AG08395 (cell line): ENCODE measurements at regions not wholly inside any gene's neighbourhood (a gene's known extent, or its start where the extent isn't known, plus 50 kb on each side); places are given as distances from the start of the nearest gene placed in this dataset.
"Not testable (repeated sequence)": the region's sequence is repeated elsewhere in the genome, so short reads cannot be mapped to it uniquely, and the experiment has no call there.

ENCODE experiments used
- DNase-seq: peaks from one replicate; pipeline ENCODE4 v3.0.0; 2012; ENCODE audit warnings: mixed read lengths, low spot score

- DNase-seq = not testable (repeated sequence)
These were observed 85.6 kb upstream of the CRYM start for GRCh38 chr16:21363550-21364223.

DNA sequence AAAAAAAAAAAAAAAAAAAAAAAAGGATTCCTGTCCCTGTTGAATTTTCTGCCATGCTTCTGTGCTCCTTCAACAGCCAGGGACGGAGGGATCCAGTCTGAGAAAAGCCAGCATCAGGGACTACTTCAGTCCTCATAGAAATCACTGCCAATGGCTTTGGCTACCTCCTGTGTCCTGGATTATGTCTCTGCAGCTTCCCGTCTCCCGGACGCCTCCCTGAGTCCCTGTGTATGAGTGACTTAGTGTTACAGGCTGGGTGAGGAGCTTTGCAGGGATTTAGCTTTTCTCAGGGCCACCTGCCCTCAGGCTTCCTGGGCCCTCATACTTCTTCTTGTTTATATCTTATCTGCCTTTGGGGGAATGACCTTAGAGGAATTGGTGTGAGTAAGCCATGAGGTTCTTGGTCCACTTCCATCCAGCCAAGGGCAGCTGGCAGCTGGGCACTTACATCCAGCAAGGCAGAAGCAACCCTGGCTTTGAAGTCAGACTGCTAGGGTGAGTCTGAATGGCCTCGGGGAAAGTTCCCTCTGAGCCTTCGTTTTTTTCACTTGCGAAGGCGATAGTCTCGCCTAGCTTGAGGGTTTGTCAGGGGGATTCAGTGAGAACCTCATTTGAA is 83.6 kb upstream of the CRYM start:
- peak; percentile 10 for DNase-seq

- DNase-seq = not testable (repeated sequence)
These were observed 83.0 kb upstream of the CRYM start for GRCh38 chr16:21361045-21361444.

DNA sequence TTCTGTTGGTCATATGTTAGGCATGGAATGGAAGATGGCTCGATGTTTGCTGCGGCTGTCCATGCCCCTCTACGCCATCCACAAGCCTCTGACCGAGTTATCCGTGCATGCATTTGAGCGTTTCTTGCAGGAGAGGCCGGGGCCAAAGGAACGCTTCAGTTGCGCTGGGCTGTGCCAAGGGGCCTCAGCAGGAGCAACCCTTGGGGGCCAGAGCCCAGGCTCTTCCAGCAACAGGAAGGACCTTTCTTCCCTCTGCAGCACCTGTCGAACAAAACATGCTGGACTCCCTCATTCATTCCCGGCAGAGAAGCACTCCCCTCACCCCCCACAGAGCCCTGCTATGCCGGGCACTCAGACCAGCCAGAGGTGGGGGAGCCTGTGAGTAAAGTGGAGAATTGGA is 81.4 kb upstream of the CRYM start:
- DNase-seq = not testable (repeated sequence)

DNA sequence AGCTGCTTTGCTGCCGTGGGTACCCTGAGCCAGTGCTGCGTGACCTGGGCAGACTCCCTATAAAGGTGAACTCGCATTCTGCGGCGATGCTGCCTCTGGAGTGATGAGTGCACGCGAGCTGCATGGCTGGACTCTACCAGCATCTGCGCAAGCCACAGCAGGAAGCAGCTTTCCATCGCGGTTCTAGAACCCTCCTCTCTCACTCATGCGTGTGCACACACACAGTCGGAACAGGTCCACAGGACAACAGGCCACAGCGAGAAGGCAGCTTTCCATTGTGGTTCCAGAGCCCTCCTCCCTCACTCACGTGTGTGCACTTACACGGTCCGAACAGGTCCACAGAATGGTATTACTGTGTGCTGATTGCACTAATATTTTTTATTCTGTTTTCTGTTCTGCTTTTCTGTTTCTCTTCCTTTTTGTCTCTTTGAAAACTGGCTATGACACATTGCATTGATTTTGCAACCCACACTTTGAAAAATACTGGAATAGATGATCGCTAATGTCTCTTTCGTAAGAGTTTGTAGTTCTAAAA is 80.2 kb upstream of the CRYM start:
- not testable (repeated sequence) for DNase-seq

DNA sequence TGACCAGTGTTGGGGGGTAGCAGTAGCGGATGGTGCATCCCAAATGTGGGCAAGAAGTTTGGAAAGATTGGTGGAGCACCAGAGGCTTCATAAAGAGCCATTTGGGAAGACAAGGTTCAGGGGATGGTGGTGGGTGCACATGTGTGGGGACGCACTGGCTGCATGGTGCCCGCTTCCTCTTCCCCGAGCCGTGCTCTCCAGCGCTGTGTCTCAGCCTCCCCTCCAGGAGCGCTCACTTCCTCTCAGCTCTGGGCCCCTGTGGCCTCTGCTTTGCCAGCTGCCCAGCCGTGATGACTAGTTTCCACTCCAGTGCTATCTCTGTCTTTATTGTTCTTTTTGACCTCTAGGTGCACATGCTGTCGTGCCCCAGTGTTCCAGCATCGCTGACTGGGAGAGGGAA is 78.2 kb upstream of the CRYM start:
- DNase-seq = not testable (repeated sequence)

- DNase-seq = not testable (repeated sequence)
These were observed 73.3 kb upstream of the CRYM start for GRCh38 chr16:21351433-21351832.

DNA sequence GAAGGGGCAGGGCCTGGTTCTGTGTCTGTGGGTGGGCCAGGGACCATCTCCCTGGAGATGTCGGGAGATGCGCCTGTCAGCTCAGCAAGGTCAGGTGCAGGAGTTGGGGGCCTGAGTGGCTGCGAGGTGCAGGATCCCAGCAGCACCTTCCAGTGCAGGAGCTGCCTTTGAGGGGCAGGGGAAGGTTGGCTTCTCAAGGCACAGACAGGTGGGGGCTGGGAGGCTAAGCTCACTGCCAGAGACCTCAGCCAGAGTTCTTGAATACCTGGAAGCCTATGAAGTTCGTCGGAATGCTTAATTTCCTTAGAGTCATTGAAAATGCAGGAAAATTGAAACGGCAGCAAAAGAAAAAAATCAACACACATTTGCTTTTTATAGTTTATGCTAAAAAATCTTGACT is 72.8 kb upstream of the CRYM start:
- not testable (repeated sequence) for DNase-seq

DNA sequence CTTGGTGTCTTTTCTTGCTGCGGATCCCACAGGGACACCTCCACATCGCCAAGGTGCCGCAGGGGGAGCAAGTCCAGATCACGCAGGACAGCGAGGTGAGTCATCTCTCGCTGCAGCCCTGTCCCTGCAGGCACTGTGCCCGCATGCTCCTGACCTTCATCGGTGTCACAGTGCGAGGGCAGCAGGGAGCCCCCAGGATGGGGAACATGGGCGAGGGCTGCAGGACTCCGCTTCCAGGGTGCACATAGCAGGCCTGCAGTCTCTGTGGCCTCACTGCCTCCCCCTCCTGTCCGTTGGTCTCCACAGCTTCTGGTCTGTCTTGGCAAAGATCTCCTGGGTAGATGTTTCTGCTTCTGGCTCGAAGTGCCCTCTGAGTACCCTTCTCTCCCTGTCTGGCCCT is 71.2 kb upstream of the CRYM start:
- DNase-seq = not testable (repeated sequence)

DNA sequence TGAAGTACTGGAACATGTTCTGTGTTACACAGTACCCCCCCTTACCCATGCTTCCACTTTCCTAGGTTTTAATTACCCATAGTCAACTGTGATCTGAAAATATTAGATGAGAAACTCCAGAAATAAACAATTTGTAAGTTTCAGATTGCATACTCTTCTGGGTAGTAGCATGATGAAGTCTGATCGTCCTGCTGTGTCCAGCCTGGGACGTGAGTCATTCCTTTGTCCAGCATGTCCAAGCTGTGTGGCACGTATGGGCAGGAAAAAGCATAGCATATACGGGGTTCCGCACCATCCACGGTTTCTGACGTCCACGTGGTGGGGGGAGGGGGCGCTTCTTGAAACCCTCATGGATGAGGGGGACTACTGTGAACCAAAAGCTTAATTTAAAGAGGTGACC is 70.7 kb upstream of the CRYM start:
- not testable (repeated sequence) for DNase-seq

GRCh38 chr16:21347538-21347937 is 69.4 kb upstream of the CRYM start:
- not testable (repeated sequence) for DNase-seq

DNA sequence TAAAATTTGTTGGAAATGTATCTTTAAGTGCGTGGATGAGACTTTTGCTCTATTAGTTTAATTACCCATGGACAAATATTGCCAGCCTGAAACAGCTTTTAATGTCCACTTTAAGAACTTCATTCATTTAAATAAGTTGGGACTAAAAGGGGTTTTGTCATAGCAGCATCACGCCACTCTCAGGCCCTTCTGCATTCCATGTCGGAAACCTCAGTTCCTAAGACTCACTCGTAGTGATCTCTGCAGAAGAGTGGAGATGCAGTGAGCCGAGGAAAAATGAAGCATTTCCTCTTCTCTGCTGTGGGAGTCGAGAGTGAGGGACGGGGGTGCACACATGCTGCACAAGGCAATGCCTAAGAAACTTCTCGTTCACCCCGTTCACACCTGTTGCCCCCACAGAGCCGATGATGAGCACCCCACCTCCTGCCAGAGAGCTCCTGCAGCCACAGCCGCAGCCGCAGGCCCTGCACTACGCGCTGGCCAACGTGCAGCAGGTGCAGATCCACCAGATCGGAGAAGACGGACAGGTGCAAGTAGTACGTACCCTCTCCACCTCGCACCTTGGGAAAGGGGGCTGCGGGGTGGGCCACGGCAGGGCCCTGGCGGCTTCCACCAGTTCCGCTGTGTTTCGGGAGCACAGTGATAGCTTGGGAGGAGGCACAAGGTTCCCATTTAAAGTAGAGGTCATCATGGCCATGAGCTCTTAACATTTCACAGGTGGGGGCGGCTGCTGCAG is 68.8 kb upstream of the CRYM start:
- DNase-seq = not testable (repeated sequence)

GRCh38 chr16:21344361-21344912 is 66.3 kb upstream of the CRYM start:
- DNase-seq = not testable (repeated sequence)

DNA sequence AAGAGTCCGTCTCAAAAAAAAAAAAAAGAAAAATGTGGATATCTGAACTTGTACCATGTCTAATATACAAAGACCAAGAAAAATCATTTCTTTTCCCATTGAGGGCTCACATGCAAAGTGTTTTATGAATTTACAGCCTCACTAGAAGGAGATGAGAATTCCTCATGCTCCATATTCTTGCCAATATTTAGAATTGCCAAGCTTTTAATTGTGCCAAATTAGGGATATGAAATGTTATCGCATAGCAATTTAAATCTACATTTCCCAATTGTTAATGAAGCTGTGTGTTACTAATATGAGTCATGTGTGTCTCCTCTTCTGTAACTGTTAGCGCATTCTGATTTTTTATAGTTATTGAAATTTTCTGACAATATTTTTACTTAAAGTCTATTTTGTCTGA is 63.0 kb upstream of the CRYM start:
- DNase-seq = no peak

- no peak for DNase-seq
These were observed 61.9 kb upstream of the CRYM start for GRCh38 chr16:21339941-21340340.

GRCh38 chr16:21339269-21339641 is 61.2 kb upstream of the CRYM start:
- DNase-seq = no peak

DNA sequence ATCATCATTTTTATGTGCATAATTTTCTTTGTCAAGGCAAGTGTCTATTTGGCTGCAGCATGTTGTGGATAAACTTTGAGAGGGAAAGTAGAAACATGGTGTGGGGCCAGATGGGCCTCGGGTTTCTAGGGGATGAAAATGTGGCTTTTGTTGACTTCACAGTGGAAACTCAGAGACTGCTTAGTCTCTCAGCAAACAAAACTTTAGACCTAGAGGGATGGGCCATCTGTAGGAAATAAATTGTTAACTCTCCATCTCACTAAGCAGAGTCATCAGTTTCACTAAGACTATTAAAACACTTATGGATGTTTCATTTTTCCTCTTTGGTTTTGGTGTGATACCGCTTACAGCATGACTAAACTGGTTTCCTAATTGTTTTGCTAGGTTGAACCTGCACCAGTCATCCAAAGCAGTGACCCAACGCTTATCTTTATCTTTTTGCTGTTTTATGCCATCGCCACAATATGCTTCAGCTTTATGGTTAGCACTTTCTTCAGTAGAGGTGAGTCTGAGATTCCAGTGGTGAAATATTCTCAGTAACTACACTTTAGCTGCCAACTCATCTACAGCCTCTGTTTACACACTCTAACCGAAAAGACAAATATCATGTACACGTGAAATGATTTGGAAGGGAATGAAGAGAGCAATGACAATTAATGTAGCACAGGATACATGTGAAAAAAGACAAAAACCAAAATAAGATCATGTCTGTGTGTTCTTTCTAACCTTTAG is 60.6 kb upstream of the CRYM start:
- DNase-seq = no peak

GRCh38 chr16:21336231-21336630 is 58.1 kb upstream of the CRYM start:
- DNase-seq = no peak

DNA sequence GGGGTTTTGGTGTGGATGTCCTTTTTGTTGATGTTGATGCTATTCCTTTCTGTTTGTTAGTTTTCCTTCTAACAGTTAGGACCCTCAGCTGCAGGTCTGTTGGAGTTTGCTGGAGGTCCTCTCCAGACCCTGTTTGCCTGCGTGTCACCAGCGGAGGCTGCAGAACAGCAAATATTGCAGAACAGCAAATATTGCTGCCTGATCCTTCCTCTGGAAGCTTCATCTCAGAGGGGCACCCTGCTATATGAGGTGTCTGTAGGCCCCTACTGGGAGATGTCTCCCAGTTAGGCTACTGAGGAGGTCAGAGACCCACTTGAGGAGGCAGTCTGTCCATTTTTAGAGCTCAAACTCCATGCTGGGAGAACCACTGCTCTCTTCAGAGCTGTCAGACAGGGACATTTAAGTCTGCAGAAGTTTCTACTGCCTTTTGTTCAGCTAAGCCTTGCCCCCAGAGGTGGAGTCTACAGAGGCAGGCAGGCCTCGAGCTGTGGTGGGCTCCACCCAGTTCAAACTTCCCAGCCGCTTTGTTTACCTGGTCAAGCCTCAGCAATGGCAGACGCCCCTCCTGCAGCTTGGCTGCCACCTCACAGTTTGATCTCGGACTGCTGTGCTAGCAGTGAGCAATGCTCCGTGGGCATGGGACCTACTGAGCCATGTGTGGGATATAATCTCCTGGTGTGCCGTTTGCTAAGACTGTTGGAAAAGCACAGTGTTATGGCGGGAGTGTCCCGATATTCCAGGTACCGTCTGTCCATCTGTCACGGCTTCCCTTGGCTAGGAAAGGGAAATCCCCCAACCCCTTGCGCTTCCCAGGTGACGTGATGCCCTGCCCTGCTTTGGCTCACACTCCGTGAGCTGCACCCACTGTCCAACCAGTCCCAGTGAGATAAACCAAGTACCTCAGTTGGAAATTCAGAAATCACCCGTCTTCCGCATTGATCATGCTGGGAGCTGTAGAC is 56.4 kb upstream of the CRYM start:
- DNase-seq = not testable (repeated sequence)

DNA sequence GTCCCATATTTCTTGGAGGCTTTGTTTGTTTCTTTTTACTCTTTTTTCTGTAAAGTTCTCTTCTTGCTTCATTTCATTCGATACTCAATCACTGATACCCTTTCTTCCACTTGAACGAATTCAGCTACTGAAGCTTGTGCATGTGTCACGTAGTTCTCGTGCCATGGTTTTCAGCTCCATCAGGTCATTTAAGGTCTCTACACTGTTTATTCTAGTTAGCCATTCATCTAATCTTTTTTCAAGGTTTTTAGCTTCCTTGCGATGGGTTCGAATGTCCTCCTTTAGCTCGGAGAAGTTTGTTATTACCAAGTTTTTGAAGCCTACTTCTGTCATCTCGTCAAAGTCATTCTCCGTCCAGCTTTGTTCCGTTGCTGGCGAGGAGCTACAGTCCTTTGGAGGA is 55.6 kb upstream of the CRYM start:
- DNase-seq = not testable (repeated sequence)
